Epithelial cell of esophagus (primary cell): ENCODE measurements at regions not wholly inside any gene's neighbourhood (a gene's known extent, or its start where the extent isn't known, plus 50 kb on each side); places are given as distances from the start of the nearest gene placed in this dataset.

ENCODE experiments used
- DNase-seq: peaks from one replicate; pipeline ENCODE4 v3.0.0; 2010; ENCODE audit warnings: low read depth
- H3K4me3 ChIP-seq: 2 replicates; pipeline ENCODE4 v1.5.1; 2011; ENCODE audit warnings: mild to moderate bottlenecking, low read length, control low read depth
- TF ChIP-seq, protein P1 (sequence below): IDR thresholded peaks from 2 replicates; pipeline ENCODE4 v1.5.1; 2011; ENCODE audit warnings: low read depth, mild to moderate bottlenecking, low read length, control low read depth, inconsistent platforms; ENCODE audit not compliant: insufficient read depth; ENCODE audit errors: missing control alignments

DNA sequence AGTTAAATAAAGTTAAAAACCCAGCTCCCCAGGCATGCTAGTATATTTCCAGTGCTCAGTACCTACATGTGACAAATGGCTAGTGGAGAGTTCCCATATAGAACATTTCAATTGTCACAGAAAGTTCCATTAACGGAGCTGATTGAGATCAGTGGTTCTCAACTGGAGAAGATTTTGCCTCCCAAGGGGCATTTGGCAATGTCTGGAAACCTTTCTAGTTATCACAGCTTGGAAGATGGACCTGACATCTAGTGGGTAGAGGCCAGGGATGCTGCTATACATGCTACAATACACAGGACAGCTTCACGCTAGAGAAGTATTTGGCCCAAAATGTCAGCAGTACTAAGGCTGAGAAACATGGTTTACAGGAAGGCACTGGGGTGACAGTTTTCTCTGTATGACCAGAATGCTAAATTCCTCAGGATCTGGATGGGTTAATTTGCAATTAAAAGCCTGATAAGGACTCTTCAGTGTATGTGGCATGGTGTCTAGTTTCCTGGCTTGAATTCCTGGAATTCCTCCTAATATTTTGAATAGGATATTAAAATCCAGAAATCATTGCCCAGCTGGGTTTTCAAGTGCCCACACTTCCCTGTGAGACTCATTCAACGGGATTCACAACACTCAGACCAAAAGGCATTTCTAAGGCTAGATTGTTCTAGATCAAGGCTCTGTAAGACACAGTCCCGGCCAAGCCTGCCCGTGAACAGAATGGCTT is 84.7 kb upstream of the SALL4 start:
- no peak for DNase-seq
- no peak overlapping the region for H3K4me3 ChIP-seq
- TF ChIP-seq, protein P1, sequence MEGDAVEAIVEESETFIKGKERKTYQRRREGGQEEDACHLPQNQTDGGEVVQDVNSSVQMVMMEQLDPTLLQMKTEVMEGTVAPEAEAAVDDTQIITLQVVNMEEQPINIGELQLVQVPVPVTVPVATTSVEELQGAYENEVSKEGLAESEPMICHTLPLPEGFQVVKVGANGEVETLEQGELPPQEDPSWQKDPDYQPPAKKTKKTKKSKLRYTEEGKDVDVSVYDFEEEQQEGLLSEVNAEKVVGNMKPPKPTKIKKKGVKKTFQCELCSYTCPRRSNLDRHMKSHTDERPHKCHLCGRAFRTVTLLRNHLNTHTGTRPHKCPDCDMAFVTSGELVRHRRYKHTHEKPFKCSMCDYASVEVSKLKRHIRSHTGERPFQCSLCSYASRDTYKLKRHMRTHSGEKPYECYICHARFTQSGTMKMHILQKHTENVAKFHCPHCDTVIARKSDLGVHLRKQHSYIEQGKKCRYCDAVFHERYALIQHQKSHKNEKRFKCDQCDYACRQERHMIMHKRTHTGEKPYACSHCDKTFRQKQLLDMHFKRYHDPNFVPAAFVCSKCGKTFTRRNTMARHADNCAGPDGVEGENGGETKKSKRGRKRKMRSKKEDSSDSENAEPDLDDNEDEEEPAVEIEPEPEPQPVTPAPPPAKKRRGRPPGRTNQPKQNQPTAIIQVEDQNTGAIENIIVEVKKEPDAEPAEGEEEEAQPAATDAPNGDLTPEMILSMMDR: no peak

DNA sequence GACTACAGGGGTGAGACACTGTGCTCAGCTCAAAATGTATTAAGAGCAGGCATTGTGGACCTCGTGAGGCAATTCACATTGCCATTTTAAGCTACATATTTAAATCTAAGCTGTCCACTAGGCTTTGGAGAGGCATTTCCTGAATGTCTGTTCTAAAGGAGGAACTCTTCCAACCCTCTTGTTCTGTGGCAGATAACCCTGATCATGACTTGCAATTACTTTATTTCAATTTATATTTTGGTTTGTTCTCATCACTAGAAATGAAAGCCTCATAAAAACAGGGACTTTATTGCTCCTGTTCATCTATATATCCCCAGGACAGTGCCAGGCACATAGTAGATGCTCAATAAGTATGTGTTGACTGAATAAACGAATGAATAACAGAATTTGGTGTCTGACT is 84.0 kb upstream of the SALL4 start:
- no peak for DNase-seq
- TF ChIP-seq, protein P1: no peak
- H3K4me3 ChIP-seq: no peak overlapping the region

DNA sequence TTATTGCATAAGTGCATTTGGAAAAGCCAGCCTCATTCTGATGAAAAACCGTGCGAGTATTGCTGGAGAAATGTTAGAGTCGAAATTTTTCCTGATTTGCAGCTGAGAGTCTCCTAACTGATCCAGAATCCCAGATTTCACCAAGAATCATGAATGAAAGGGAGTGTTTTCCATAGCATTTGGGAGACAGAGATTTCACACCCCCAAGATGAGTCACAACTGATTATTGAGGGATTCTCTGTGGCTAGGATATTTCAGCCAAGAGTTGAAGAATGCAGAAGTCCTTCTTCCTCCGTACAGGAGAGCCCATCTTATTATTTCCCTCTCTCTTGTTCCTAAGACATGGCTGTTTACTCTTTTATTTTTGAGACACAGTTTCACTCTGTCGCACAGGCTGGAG is 82.2 kb upstream of the SALL4 start:
- TF ChIP-seq, protein P1: no peak
- DNase-seq: no peak
- no peak overlapping the region for H3K4me3 ChIP-seq

DNA sequence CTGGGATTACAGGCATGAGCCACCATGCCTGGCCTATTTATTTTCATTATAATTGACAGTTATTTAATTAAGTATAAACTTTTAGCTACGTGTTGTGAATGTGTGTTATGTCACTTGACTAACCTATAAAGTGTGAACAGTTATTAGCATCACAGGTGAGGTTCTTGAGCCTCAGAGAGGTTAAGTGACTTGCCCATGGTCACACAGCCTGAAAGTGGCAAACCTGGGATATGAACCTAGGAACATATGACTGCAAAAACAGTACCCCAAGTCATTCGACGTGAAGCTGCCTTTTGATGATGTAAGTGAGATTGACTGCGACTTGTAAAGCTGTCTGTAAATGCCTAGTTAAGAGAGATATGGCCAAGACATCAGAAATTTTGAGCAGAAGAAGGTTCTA is 77.9 kb upstream of the SALL4 start:
- no peak for DNase-seq
- no peak overlapping the region for H3K4me3 ChIP-seq
- TF ChIP-seq, protein P1: no peak

DNA sequence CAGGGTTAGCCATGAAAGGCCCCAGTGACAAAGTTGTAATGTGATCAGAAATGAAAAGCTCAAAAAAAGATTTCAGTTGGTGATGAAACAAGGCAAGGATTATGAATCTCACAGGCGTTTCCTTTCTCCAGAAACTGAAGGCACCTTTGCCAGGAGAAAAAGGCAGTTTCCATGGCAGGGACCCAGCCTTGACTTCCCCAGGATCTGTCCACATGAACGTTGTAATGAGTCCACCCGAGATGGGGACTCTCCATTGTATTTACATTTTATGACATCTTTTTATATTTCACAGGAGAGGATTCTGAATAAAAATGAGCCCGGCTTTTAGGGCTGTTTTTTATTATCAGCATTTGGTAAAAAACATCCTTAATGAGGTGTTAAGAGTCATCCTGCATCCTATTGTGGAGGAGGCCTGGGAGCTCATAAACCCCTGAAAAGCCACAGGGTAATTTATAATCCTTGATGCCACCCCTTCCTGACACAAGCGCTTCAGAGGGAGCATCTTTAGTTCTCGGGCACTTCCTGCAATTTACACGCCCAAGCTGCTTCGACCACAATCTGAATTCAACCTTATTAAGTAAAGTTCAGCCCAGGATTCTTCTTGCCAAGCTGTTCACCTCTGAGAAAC is 74.1 kb upstream of the SALL4 start:
- DNase-seq: no peak
- H3K4me3 ChIP-seq: no peak overlapping the region
- TF ChIP-seq, protein P1: no peak

- TF ChIP-seq, protein P1: no peak
- DNase-seq: no peak
- H3K4me3 ChIP-seq: no peak overlapping the region
Observed at GRCh38 chr20:51873652-51874051, 71.3 kb upstream of the SALL4 start.

DNA sequence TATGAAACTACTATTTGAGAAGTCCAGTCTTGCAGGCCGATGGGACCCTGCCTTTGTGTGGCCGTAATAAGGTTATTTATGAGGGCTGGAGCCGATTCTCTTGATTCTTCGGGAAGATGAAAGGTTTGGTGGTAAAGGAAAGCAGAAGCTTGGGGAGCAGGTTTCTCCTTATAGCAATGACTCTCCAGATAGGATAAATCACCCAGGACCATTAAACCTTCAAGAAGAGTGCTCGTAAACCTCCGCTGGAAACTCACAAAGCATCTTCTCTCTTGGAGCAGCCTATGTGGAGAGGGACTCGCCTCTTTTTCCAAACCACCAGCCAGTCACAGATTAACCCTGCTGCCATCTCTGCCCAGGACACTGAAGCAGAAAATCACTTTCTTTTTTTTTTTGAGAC is 69.6 kb upstream of the SALL4 start:
- TF ChIP-seq, protein P1: no peak
- H3K4me3 ChIP-seq: no peak overlapping the region
- no peak for DNase-seq
